Endodermal cell (in vitro differentiated cells): ENCODE measurements at regions not wholly inside any gene's neighbourhood (a gene's known extent, or its start where the extent isn't known, plus 50 kb on each side); places are given as distances from the start of the nearest gene placed in this dataset.

Experiments used
- DNase-seq: peaks from one replicate; pipeline ENCODE4 v3.0.0-alpha.2; 2017
- H3K27ac ChIP-seq: 2 replicates; pipeline ENCODE4 v1.5.1; 2013; ENCODE audit warnings: mild to moderate bottlenecking, low read depth, low read length, moderate library complexity
- H3K27me3 ChIP-seq: 2 replicates; pipeline ENCODE4 v1.6.1; 2013; ENCODE audit warnings: mild to moderate bottlenecking, low read length, moderate library complexity; ENCODE audit not compliant: insufficient read depth, control insufficient read depth, poor library complexity, severe bottlenecking
- H3K36me3 ChIP-seq: 2 replicates; pipeline ENCODE4 v1.7.0; 2013; ENCODE audit warnings: mild to moderate bottlenecking, low read length, moderate library complexity; ENCODE audit not compliant: control insufficient read depth, insufficient read depth
- H3K4me1 ChIP-seq: one replicate; pipeline ENCODE4 v1.7.0; 2013; ENCODE audit warnings: low read length; ENCODE audit not compliant: control insufficient read depth, insufficient read depth
- H3K4me3 ChIP-seq: 2 replicates; pipeline ENCODE4 v1.5.1; 2013; ENCODE audit warnings: mild to moderate bottlenecking, low read length, moderate library complexity
- H3K9ac ChIP-seq: 2 replicates; pipeline ENCODE4 v1.6.1; 2013; ENCODE audit warnings: mild to moderate bottlenecking, low read length, moderate library complexity; ENCODE audit not compliant: poor library complexity, severe bottlenecking; ENCODE audit errors: extremely low read depth
- H3K9me3 ChIP-seq: 2 replicates; pipeline ENCODE4 v1.6.1; 2013; ENCODE audit warnings: mild to moderate bottlenecking, low read length, moderate library complexity; ENCODE audit not compliant: control insufficient read depth
- H3K27ac Mint-ChIP-seq: 2 replicates; pipeline ENCODE4 v1.8.0; 2020; ENCODE audit warnings: mixed read lengths
- H3K27me3 Mint-ChIP-seq: 2 replicates; pipeline ENCODE4 v1.8.0; 2021; ENCODE audit warnings: mild to moderate bottlenecking, mixed read lengths; ENCODE audit not compliant: insufficient read depth
- H3K36me3 Mint-ChIP-seq: 2 replicates; pipeline ENCODE4 v1.8.0; 2020; ENCODE audit warnings: low read depth, mixed read lengths
- H3K4me1 Mint-ChIP-seq: 2 replicates; pipeline ENCODE4 v1.8.0; 2020; ENCODE audit warnings: mixed read lengths
- H3K4me3 Mint-ChIP-seq: 2 replicates; pipeline ENCODE4 v1.8.0; 2020; ENCODE audit warnings: mild to moderate bottlenecking, moderate library complexity, mixed read lengths
- H3K9me3 Mint-ChIP-seq: 2 replicates; pipeline ENCODE4 v1.8.0; 2020; ENCODE audit warnings: mild to moderate bottlenecking, mixed read lengths
- CTCF ChIP-seq: fragments of 200-600 bp; sonication (generic); conservative IDR thresholded peaks from 2 replicates; pipeline ENCODE4 v1.5.0; 2021; ENCODE audit warnings: antibody characterized with exemption, mild to moderate bottlenecking
- WGBS, 2 experiments: methylation state at CpG; one replicate each; pipeline versions ENCODE4 v1.1.5 to v1.1.7; 2013; ENCODE audit warnings: missing lambda C conversion rate in 2 of 2, mixed read lengths in 1 of 2; ENCODE audit not compliant: insufficient coverage in 1 of 2, insufficient read length in 1 of 2; 5-methylcytosine and 5-hydroxymethylcytosine counted together

GRCh38 chr7:142345811-142346210 is 88.0 kb upstream of the PRSS58 start:
- Mint-ChIP-seq H3K4me3 (no peak overlapping the region), H3K36me3 (no peaks in the 10 kb centered on the region), H3K4me1 (peaks cover 4% of the 10 kb centered on the region), H3K27ac (no peak overlapping the region), H3K27me3 (no peaks in the 10 kb centered on the region), H3K9me3 (no peaks in the 10 kb centered on the region)
- H3K4me3 ChIP-seq: no peak overlapping the region
- no peak overlapping the region for H3K27ac ChIP-seq
- H3K9me3 ChIP-seq: no peaks in the 10 kb centered on the region
- no peaks in the 10 kb centered on the region for H3K4me1 ChIP-seq
- no peaks in the 10 kb centered on the region for H3K27me3 ChIP-seq
- WGBS, 2 experiments: 80 to 81% methylated on average over 4 to 5 of the region's 5 CpGs
- H3K9ac ChIP-seq: no peak overlapping the region
- H3K36me3 ChIP-seq: no peaks in the 10 kb centered on the region
- no peak for DNase-seq
- no peak for TF ChIP-seq CTCF

- no peak overlapping the region for H3K4me3 Mint-ChIP-seq
- Histone ChIP-seq H3K4me1 (no peaks in the 10 kb centered on the region), H3K27ac (no peak overlapping the region), H3K36me3 (no peaks in the 10 kb centered on the region), H3K4me3 (no peak overlapping the region), H3K9ac (no peak overlapping the region), H3K9me3 (no peaks in the 10 kb centered on the region), H3K27me3 (no peaks in the 10 kb centered on the region)
- TF ChIP-seq CTCF: peak; percentile 86
- peak overlapping the region; percentile 74 for H3K27ac Mint-ChIP-seq
- no peaks in the 10 kb centered on the region for H3K27me3 Mint-ChIP-seq
- no peaks in the 10 kb centered on the region for H3K9me3 Mint-ChIP-seq
- 77 to 85% methylated on average over 4 to 6 of the region's 6 CpGs for WGBS, 2 experiments
- DNase-seq: peak; percentile 95
- peaks cover 7% of the 10 kb centered on the region for H3K4me1 Mint-ChIP-seq
- H3K36me3 Mint-ChIP-seq: no peaks in the 10 kb centered on the region
Observed at GRCh38 chr7:142338633-142339501, 81.0 kb upstream of the PRSS58 start.

- H3K4me3 ChIP-seq: no peak overlapping the region
- H3K36me3 Mint-ChIP-seq: no peaks in the 10 kb centered on the region
Observed at GRCh38 chr7:142337054-142338001, 79.5 kb upstream of the PRSS58 start.

More at GRCh38 chr7:142337054-142338001, 79.5 kb upstream of the PRSS58 start:
- Histone ChIP-seq H3K4me1 (no peaks in the 10 kb centered on the region), H3K9ac (no peak overlapping the region), H3K27ac (no peak overlapping the region), H3K27me3 (no peaks in the 10 kb centered on the region), H3K9me3 (no peaks in the 10 kb centered on the region), H3K36me3 (no peaks in the 10 kb centered on the region)
- Mint-ChIP-seq H3K27me3 (no peaks in the 10 kb centered on the region), H3K4me1 (peaks cover 7% of the 10 kb centered on the region), H3K9me3 (no peaks in the 10 kb centered on the region), H3K4me3 (no peak overlapping the region), H3K27ac (no peak overlapping the region)
- DNase-seq: no peak
- no peak for TF ChIP-seq CTCF
- 92 to 94% methylated on average over 7 to 8 of the region's 8 CpGs for WGBS, 2 experiments
